WERI-Rb-1 (cell line): ENCODE measurements at regions not wholly inside any gene's neighbourhood (a gene's known extent, or its start where the extent isn't known, plus 50 kb on each side); places are given as distances from the start of the nearest gene placed in this dataset.

Experiments
- DNase-seq: peaks from one replicate; pipeline ENCODE4 v3.0.0-alpha.2; 2020
- H3K27ac ChIP-seq: fragments of 250-450 bp; sonication (Bioruptor Pico); 2 replicates; pipeline ENCODE4 v1.5.1; 2020; ENCODE audit warnings: mild to moderate bottlenecking, moderate library complexity
- H3K27me3 ChIP-seq: fragments of 250-450 bp; sonication (Bioruptor Pico); 2 replicates; pipeline ENCODE4 v1.5.1; 2021; ENCODE audit warnings: mild to moderate bottlenecking, low read depth, moderate library complexity; ENCODE audit not compliant: insufficient read depth, severe bottlenecking
- H3K36me3 ChIP-seq: fragments of 250-450 bp; sonication (Bioruptor Pico); 2 replicates; pipeline ENCODE4 v1.5.1; 2020; ENCODE audit warnings: mild to moderate bottlenecking, moderate library complexity
- H3K4me3 ChIP-seq: 2 replicates; pipeline ENCODE4 v1.5.1; 2011; ENCODE audit warnings: low read depth, mild to moderate bottlenecking, control low read depth, low read length
- H3K9me3 ChIP-seq: fragments of 250-450 bp; sonication (Bioruptor Pico); 2 replicates; pipeline ENCODE4 v1.5.1; 2021; ENCODE audit warnings: mild to moderate bottlenecking, moderate library complexity; ENCODE audit not compliant: severe bottlenecking
- TF ChIP-seq, protein P1 (sequence below): IDR thresholded peaks from 2 replicates; pipeline ENCODE4 v1.5.1; 2011; ENCODE audit warnings: low read depth, mild to moderate bottlenecking, control low read depth, inconsistent platforms, low read length

DNA sequence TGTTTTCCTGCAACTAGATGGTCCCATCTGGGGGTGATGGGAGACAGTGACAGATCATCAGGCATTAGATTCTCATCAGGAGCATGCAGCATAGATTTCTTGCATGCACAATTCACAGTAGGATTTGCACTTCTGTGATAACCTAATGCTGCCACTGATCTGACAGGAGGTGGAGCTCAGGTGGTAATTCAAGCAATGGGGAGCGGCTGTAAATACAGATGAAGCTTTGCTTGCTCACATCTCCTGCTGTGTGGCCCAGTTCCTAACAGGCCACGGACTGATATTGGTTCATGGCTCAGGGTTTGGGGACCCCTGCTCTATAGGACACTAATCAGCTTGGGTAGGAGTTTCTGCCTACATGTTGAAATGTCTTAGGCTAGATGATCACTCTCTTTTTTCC is 320.0 kb downstream of the PRDM2 start:
- H3K4me3 ChIP-seq, result no peak overlapping the region
- peaks cover 9% of the 10 kb centered on the region for H3K9me3 ChIP-seq
- no peaks in the 10 kb centered on the region for H3K36me3 ChIP-seq
- TF ChIP-seq, protein P1, sequence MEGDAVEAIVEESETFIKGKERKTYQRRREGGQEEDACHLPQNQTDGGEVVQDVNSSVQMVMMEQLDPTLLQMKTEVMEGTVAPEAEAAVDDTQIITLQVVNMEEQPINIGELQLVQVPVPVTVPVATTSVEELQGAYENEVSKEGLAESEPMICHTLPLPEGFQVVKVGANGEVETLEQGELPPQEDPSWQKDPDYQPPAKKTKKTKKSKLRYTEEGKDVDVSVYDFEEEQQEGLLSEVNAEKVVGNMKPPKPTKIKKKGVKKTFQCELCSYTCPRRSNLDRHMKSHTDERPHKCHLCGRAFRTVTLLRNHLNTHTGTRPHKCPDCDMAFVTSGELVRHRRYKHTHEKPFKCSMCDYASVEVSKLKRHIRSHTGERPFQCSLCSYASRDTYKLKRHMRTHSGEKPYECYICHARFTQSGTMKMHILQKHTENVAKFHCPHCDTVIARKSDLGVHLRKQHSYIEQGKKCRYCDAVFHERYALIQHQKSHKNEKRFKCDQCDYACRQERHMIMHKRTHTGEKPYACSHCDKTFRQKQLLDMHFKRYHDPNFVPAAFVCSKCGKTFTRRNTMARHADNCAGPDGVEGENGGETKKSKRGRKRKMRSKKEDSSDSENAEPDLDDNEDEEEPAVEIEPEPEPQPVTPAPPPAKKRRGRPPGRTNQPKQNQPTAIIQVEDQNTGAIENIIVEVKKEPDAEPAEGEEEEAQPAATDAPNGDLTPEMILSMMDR, result no peak
- no peak for DNase-seq
- H3K27ac ChIP-seq, result no peak overlapping the region
- H3K27me3 ChIP-seq, result peaks cover 71% of the 10 kb centered on the region

DNA sequence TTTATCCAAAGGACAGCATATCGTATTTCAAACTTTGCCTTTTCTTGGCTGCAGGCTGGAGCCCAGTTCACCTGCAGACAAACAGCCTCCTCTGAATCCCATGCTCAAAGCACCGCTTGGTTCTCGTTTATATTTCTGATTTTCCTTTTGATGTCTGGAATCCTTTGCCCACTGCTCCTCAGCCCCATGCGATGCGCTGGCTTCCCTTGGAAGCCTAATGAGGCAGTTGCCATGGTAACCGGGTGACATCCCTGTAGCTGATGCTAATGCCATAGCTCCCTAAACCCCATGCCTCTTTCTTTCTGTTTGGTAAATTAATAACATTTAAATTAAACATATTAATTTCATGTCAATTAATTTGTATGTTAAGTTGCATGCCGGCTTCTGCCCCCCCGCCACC is 327.1 kb downstream of the PRDM2 start:
- DNase-seq, result no peak
- TF ChIP-seq, protein P1, result no peak
- Histone ChIP-seq H3K9me3 (no peaks in the 10 kb centered on the region), H3K4me3 (no peak overlapping the region), H3K27me3 (peaks cover 52% of the 10 kb centered on the region), H3K36me3 (no peaks in the 10 kb centered on the region), H3K27ac (no peak overlapping the region)

DNA sequence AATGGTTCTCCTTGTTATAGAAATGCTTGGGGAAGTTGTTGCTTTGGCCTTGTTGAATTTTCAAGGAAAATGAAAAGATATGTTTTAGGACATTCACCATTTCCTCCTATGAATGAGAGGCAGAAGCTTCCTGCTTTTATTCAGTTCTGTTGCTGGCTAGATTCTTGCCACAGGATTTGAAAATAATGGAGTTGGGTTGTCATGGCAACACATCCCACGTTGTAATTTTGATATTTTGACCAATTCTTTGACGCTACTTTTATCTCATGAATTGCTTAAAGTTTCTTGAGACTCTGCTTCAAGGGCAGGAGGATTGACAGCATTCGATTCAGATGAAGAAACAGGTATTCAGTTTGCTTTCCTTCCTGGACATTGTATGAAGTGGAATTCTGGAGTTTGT is 331.5 kb downstream of the PRDM2 start:
- TF ChIP-seq, protein P1, result no peak
- Histone ChIP-seq H3K27me3 (peaks cover 57% of the 10 kb centered on the region), H3K9me3 (no peaks in the 10 kb centered on the region), H3K27ac (no peak overlapping the region), H3K4me3 (no peak overlapping the region), H3K36me3 (no peaks in the 10 kb centered on the region)
- DNase-seq, result no peak

DNA sequence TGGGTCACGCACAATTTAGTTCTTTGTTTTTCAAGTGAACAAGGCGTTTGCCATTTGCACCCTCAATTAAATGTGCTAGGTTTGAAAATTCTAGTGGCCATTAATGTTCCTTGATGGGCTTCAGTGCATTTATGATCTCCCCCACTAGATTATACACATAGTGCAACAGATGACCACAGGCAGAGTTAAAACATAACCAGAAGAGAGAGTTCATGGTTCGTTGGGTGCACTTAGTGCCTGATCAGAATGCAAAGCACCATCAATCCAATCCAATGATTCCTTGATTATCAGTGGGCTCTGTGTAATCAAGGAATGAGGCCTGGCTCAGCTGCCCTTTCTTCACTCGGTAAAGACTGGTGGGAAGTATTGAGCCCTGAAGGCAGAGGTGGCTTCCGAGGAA is 334.5 kb downstream of the PRDM2 start:
- H3K9me3 ChIP-seq, result no peaks in the 10 kb centered on the region
- H3K4me3 ChIP-seq, result no peak overlapping the region
- H3K27ac ChIP-seq, result no peak overlapping the region
- H3K27me3 ChIP-seq, result peaks cover 70% of the 10 kb centered on the region
- H3K36me3 ChIP-seq, result no peaks in the 10 kb centered on the region
- DNase-seq, result no peak
- TF ChIP-seq, protein P1, result no peak

DNA sequence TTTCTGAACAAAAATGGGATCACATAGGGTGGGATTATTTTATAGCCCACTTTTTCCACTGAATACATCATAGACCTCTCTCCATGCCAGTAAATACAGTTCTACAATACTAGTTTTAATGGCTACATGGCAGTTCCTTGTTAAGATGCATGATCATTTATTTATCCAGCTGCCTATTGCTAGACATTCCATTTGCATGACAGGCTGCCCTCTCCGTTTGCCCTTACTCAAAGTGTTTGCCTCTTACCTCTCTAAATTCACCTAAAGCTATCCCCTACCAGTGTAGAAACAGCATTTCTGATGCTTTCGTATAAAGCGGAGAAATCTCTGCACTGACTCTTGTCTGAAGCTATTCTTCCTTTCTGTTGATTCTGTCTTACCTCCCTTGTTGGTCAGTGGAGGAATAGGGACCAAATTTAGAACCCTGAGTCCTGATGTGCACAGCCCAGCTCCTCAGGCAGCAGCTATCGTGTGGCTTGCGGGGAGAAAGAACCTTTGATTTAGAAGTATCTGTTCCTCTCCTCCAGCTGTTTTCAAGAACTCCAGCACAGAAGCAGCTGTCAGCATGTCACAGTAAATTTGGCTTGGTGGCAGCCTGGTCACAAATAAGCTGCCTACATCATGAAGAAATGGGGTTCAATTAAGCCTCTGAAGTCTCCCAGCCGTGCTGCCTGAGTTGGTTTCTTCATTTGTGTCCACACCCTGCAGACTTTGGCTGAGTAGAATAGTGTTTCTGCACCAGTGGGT is 337.3 kb downstream of the PRDM2 start:
- H3K27me3 ChIP-seq, result peaks cover 68% of the 10 kb centered on the region
- TF ChIP-seq, protein P1, result no peak
- H3K4me3 ChIP-seq, result no peak overlapping the region
- H3K27ac ChIP-seq, result no peak overlapping the region
- H3K9me3 ChIP-seq, result peaks cover 6% of the 10 kb centered on the region
- no peaks in the 10 kb centered on the region for H3K36me3 ChIP-seq
- no peak for DNase-seq
